Stimulated activated CD4-positive, alpha-beta T cell treated with anti-CD3 and anti-CD28 coated beads, Interleukin-15, amount 100 ng/mL, for 1 hour (primary cell): ENCODE measurements at regions not wholly inside any gene's neighbourhood (a gene's known extent, or its start where the extent isn't known, plus 50 kb on each side); places are given as distances from the start of the nearest gene placed in this dataset.

Source experiments
- DNase-seq, 2 donors: peaks; one replicate each; pipeline ENCODE4 v3.0.0-alpha.2; 2020; ENCODE audit warnings: low read depth in 1 of 2, low spot score in 1 of 2

GRCh38 chr20:53699085-53699674 lies 105.5 kb upstream of the ZNF217 start:
- no peak for DNase-seq

GRCh38 chr20:53698371-53698978 lies 104.8 kb upstream of the ZNF217 start:
- DNase-seq: no peak

- DNase-seq: no peak
Observed at GRCh38 chr20:53695797-53696527, 102.3 kb upstream of the ZNF217 start.

GRCh38 chr20:53693262-53693871 lies 99.7 kb upstream of the ZNF217 start:
- no peak for DNase-seq

GRCh38 chr20:53692465-53693067 lies 98.9 kb upstream of the ZNF217 start:
- no peak for DNase-seq

GRCh38 chr20:53691811-53692192 lies 98.2 kb upstream of the ZNF217 start:
- no peak for DNase-seq

- DNase-seq: no peak
Observed at GRCh38 chr20:53691060-53691810, 97.6 kb upstream of the ZNF217 start.

- no peak for DNase-seq
Observed at GRCh38 chr20:53688085-53688484, 94.4 kb upstream of the ZNF217 start.

- DNase-seq: no peak
Observed at GRCh38 chr20:53685070-53685595, 91.5 kb upstream of the ZNF217 start.

GRCh38 chr20:53683506-53683905 lies 89.9 kb upstream of the ZNF217 start:
- no peak for DNase-seq

GRCh38 chr20:53681352-53682212 lies 87.9 kb upstream of the ZNF217 start:
- no peak for DNase-seq

GRCh38 chr20:53679597-53680309 lies 86.1 kb upstream of the ZNF217 start:
- no peak for DNase-seq

GRCh38 chr20:53678990-53679596 lies 85.5 kb upstream of the ZNF217 start:
- no peak for DNase-seq

- no peak for DNase-seq
Observed at GRCh38 chr20:53678315-53678989, 84.8 kb upstream of the ZNF217 start.

GRCh38 chr20:53677447-53678314 lies 84.0 kb upstream of the ZNF217 start:
- no peak for DNase-seq

GRCh38 chr20:53676987-53677386 lies 83.3 kb upstream of the ZNF217 start:
- DNase-seq: no peak

GRCh38 chr20:53676519-53676822 lies 82.8 kb upstream of the ZNF217 start:
- DNase-seq: no peak
